AG04450 (cell line): ENCODE measurements at regions not wholly inside any gene's neighbourhood (a gene's known extent, or its start where the extent isn't known, plus 50 kb on each side); places are given as distances from the start of the nearest gene placed in this dataset.

Experiments used
- CTCF ChIA-PET: fragments of 300-600, 350-600 bp; formaldehyde crosslinking; extraction: SDS; loops from one replicate; lab custom pipeline; 2022; ENCODE audit warnings: antibody characterized with exemption, inconsistent platforms; lab: Charles Lee
- POLR2A ChIA-PET: fragments of 350-600 bp; formaldehyde crosslinking; extraction: SDS; loops from one replicate; lab custom pipeline; 2021; ENCODE audit warnings: antibody characterized with exemption, inconsistent platforms; lab: Yijun Ruan, JAX
- DNase-seq: peaks from one replicate; pipeline ENCODE4 v3.0.0-alpha.2; 2011; ENCODE audit warnings: low read depth, low spot score
- H3K27ac ChIP-seq: one replicate; pipeline ENCODE4 v1.5.1; 2012; ENCODE audit warnings: low read depth, low read length, control low read depth
- H3K27me3 ChIP-seq: one replicate; pipeline ENCODE4 v1.6.0; 2012; ENCODE audit warnings: low read length; ENCODE audit not compliant: control insufficient read depth, insufficient read depth
- H3K4me3 ChIP-seq: 2 replicates; pipeline ENCODE4 v1.5.1; 2011; ENCODE audit warnings: mild to moderate bottlenecking, low read depth, low read length, control low read depth
- H3K9me3 ChIP-seq: 2 replicates; pipeline ENCODE4 v1.5.1; 2012; ENCODE audit warnings: low read length; ENCODE audit not compliant: control insufficient read depth, insufficient read depth
- TF ChIP-seq, protein P1 (sequence below): IDR thresholded peaks from 2 replicates; pipeline ENCODE4 v1.5.1; 2011; ENCODE audit warnings: low read depth, low read length, control low read depth, inconsistent platforms

DNA sequence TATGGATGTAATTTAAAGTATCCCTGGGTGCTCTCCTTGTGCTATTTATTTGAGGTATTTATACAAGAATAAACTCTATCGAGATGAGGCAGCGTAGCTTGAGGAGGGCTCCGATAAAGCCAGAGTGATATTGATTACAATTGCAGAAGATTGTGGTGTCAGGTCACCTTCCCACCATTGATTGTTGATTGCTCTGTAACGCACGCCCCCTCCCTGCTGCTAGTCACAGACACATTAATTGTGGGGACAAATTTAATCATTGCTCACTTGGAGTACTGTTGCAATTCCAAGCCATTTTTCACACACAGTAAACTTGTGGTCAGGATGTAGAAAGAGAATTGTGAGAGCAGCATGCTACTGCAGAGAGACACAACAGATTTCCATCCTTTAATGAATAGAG is 75.4 kb downstream of the IRX3 start:
- POLR2A ChIA-PET, result no interaction called here

DNA sequence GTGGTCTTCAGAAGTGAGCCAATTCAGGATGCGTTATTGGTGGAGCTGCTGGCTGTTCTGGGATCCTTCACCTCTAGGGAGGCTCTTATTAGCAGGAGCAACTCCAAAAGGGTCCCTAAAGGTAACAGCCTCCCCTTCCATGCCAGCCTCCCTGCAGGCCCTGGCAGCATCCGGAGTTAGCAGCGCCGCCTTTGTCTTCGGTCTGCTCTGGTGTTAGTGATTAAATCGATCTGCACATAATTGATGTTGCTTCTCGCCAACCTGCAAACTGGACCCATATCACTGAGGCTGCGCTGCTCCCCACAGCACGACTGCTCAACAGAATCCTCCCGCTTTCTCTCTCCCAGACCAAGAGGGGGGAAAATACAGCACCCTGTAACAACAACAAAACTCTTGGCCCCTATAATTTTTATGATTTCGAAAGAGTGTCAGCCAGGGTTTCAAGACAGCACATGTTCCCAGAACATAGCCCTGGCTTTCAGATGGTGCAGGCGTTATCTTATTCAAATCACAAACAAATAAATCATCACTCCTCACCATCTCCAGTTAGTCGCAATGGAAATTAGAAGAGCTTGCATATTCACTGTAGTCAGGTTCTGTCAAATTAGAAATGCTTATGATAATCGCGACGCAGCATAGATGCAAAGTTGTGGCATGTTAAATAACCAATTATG is 76.0 kb downstream of the IRX3 start:
- CTCF ChIA-PET, result no interaction called here
- Histone ChIP-seq H3K9me3 (no peaks in the 10 kb centered on the region), H3K27me3 (peaks cover 9% of the 10 kb centered on the region), H3K4me3 (no peak overlapping the region), H3K27ac (no peak overlapping the region)
- no peak for DNase-seq
- POLR2A ChIA-PET, result interaction anchor here (0.7 kb wide), 1 partner anchor 84 kb away, joined by 7 read pairs; no protein-coding TSS in a partner anchor
- TF ChIP-seq, protein P1, sequence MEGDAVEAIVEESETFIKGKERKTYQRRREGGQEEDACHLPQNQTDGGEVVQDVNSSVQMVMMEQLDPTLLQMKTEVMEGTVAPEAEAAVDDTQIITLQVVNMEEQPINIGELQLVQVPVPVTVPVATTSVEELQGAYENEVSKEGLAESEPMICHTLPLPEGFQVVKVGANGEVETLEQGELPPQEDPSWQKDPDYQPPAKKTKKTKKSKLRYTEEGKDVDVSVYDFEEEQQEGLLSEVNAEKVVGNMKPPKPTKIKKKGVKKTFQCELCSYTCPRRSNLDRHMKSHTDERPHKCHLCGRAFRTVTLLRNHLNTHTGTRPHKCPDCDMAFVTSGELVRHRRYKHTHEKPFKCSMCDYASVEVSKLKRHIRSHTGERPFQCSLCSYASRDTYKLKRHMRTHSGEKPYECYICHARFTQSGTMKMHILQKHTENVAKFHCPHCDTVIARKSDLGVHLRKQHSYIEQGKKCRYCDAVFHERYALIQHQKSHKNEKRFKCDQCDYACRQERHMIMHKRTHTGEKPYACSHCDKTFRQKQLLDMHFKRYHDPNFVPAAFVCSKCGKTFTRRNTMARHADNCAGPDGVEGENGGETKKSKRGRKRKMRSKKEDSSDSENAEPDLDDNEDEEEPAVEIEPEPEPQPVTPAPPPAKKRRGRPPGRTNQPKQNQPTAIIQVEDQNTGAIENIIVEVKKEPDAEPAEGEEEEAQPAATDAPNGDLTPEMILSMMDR, result no peak

More for the DNA sequence above, 75.4 kb downstream of the IRX3 start:
- Histone ChIP-seq H3K4me3 (no peak overlapping the region), H3K27me3 (peaks cover 9% of the 10 kb centered on the region), H3K27ac (no peak overlapping the region), H3K9me3 (no peaks in the 10 kb centered on the region)
- TF ChIP-seq, protein P1, result no peak
- no peak for DNase-seq
- CTCF ChIA-PET, result no interaction called here

DNA sequence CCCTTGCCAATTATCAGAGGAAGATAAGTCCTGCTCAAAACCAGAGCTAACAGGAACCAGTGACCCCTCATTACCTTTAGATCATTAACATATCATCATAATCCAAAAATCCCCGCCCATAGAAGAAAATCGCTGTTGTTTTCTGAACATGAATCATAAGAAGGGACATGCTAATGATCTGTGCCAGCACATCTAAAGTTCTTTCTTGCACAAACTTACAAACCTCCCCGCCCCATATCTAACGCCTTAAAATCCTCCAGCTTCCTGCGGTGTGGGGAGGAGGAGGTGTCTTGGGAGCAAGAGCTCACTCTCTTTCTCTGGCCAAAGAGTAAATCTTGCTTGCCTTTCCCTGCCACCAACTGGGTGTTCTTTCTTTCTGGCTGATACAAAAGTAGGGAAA is 78.3 kb downstream of the IRX3 start:
- TF ChIP-seq, protein P1, result no peak
- POLR2A ChIA-PET, result no interaction called here
- DNase-seq, result no peak
- Histone ChIP-seq H3K27me3 (peaks cover 6% of the 10 kb centered on the region), H3K4me3 (no peak overlapping the region), H3K27ac (no peak overlapping the region), H3K9me3 (no peaks in the 10 kb centered on the region)
- CTCF ChIA-PET, result no interaction called here

DNA sequence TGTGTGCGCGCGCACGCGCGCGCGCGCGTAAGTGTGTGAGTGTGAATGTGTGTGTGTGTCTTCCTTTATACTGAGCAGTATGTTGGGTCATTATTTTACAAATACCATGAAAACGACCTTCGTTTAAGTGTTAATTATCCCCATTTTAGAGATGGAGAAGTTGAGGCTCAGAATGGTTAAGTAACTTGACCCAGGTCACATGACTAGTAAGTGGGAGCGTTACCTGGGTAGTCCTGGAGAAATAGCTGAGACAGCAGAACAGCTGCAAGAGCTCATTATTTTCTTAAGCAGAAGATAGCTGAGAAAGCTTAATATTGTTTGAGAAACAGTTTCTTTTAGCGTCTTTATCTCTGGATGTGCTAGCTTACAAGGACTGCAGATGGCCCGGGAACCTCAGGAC is 78.8 kb downstream of the IRX3 start:
- H3K27ac ChIP-seq, result no peak overlapping the region
- no peak for DNase-seq
- H3K27me3 ChIP-seq, result peaks cover 6% of the 10 kb centered on the region
- CTCF ChIA-PET, result no interaction called here
- no peaks in the 10 kb centered on the region for H3K9me3 ChIP-seq
- POLR2A ChIA-PET, result no interaction called here
- H3K4me3 ChIP-seq, result no peak overlapping the region
- TF ChIP-seq, protein P1, result no peak

DNA sequence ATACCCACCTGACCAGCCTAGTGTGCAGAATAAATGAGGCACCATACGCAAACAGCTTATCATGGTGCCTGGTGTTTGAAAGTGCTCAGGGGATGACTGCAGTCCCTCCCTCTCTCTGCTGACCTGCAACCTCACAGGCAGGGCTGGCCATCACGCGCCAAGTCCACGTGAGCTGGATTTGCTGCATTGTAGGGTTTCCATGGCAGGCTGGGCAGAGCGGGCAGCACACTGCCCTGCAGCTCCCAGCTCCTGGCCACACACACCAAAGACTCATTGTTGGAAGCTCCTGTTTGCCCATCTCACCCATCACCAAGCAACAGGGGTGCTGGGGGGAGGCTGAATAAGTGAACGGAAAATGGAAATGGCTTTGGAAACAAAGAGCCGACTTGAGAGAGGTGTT is 81.8 kb downstream of the IRX3 start:
- ChIA-PET CTCF (no interaction called here), POLR2A (no interaction called here)
- H3K27me3 ChIP-seq, result peaks cover 9% of the 10 kb centered on the region
- no peak overlapping the region for H3K27ac ChIP-seq
- no peak overlapping the region for H3K4me3 ChIP-seq
- no peaks in the 10 kb centered on the region; the same call in 1 of the 2 replicates for H3K9me3 ChIP-seq
- TF ChIP-seq, protein P1, result no peak
- no peak for DNase-seq
